Stromal cell of bone marrow (primary cell): ENCODE measurements at regions not wholly inside any gene's neighbourhood (a gene's known extent, or its start where the extent isn't known, plus 50 kb on each side); places are given as distances from the start of the nearest gene placed in this dataset.
"Not testable (repeated sequence)": the region's sequence is repeated elsewhere in the genome, so short reads cannot be mapped to it uniquely, and the experiment has no call there.

Experiments used
- DNase-seq: peaks from one replicate; pipeline ENCODE4 v3.0.0-alpha.2; 2012; ENCODE audit warnings: low read depth

DNA sequence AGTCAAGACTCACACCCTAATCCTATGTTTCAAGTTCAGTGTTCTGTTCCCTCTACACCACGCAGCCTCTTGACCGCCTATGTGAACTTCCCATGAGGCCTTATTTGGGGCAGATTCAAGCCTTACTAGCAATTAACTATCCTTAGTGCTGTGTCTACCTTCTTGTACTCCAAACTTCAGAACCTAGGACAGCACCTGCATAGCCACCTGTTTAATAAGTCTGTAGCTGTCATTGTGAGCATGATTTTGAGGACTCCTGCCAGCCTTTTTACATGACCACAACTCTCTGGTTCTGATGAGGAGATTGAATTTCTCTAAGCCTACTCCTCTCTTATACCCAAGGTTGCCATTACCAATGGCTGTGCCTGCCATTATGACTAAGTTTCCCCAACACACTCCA, 50.8 kb upstream of the PCSK1 start:
- DNase-seq = peak; percentile 12

DNA sequence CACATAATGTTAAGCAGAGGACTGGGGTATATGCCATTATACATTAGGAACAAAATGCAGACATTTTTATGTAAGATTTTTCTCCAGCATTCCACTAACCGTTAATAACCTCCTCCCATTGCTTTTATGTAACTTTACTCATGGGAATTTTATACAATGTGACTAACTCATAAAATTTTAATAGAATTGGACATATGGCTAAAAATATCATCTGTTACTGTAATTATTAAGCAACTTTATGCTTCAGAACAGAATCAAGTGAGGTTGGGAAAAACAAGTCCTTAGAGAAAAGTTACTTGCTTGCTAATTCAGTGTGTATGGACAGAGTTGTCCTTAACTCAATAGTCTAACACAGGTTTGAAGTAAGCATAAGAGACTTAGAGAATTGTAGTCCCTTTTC, 54.8 kb upstream of the PCSK1 start:
- peak; percentile 23 for DNase-seq

DNA sequence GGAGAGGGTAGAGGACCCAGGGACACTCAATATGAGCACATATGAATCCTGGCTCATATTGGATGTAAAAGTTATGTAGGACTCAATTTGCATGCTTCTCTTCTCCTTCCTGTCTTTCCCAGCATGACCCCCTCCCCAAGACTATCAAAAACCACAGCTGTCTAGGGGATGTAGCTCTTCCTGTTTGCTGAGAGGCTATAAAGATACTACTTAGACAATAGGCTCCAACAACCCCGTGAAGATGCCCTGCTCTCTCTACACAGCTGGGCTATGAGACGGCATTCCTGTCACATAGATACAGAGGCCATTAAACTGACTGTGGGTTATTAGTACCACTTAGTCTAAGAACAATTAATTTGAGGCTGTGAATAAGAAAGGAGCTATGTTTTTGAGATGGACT, 56.5 kb upstream of the PCSK1 start:
- DNase-seq = no peak

DNA sequence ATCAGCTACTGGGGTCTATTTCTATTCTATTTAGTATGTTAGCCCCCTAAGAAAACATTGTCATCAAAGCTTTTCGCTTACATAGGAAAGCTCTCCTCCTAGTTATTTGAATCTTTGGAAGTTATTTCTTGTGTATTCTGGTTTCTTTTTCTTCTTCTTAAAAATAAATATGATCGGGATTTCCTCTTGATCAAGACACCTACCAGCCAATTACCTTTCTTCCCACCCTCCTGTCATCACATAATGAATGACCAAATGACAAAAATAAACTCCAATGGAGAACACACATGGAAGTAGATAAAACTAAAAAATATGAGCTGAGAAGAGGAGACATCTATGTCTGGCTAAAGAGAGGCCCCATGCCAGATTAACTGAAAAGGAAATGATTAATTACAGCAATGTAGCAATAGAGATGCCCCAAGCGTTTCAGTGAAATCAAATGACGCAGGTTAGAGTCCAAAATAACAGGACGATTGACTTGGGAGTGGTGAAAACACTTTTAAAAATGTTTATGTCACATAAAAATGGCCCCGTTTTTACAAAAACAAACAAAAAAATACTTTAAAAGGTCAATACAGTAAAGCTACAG, 59.5 kb upstream of the PCSK1 start:
- DNase-seq = no peak

DNA sequence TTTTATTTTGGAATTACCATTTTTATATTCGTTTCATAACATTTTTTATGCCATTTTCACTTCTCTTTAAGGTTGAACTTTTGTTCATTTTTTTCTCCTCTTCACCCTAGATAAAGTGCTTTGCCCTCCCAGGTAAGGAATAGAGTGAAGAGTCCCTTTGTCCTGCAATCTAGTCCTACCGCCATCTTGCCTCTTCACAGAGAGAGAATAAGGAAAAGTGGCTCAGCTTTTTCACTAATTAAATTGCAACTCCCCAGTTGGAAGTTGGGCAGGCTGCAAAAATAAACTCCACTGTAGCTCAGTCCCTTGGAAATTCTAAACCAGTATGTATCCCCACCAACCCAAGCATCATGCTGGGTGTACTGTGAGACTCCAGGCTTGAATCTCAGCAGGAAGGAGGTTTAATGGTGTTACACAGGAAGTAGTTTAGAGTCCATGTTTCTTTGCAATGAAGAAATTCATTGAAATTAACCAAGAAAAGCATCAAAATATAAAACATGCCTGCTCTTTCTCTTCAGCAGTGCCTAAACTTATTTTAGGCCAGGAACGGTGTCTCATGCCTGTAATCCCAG, 60.3 kb upstream of the PCSK1 start:
- DNase-seq = no peak

DNA sequence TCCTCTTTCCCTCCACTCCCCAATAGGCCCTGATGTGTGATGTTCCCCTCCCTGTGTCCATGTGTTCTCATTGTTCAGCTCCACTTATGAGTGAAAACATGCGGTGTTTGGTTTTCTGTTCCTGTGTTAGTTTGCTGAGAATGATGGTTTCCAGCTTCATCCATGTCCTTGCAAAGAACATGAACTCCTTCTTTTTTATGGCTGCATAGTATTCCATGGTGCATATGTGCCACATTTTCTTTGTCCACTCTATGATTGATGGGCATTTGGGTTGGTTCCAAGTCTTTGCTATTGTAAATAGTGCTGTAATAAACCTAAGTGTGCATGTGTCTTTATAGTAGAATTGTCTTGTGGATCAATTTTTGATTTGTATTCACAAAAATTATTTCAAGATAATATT, 62.4 kb upstream of the PCSK1 start:
- DNase-seq = not testable (repeated sequence)

DNA sequence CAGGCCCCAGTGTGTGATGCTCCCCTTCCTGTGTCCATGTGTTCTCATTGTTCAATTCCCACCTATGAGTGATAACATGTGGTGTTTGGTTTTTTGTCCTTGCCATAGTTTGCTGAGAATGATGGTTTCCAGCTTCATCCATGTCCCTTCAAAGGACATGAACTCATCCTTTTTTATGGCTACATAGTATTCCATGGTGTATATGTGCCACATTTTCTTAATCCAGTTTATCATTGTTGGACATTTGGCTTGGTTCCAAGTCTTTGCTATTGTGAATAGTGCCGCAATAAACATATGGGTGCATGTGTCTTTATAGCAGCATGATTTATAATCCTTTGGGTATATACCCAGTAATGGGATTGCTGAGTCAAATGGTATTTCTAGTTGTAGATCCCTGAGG, 64.0 kb upstream of the PCSK1 start:
- not testable (repeated sequence) for DNase-seq

DNA sequence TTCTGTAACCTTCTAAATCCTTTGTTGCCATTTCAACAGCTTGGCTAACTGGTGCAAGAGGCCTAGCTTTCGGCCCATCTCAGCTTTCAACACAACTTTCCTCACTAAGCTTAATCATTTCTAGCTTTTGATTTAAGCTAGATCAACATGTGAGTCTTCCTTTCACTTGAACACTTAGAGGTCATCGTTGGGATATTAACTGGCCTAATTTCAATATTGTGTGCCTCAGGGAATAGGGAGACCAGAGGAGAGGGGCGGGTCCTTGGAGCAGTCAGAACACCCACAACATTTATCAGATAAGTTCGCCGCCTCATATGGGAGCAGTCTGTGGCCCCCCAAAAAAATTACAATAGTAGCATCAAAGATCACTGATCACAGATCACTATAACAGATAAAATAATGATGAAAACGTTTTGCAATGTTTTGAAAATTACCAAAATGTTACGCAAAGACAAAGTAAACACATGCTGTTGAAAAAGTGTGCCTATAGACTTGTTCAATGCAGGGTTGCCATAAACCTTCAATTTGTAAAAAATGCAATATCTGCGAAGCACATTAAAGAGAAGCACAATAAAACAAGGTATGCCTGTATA, 66.8 kb upstream of the PCSK1 start:
- DNase-seq = no peak

DNA sequence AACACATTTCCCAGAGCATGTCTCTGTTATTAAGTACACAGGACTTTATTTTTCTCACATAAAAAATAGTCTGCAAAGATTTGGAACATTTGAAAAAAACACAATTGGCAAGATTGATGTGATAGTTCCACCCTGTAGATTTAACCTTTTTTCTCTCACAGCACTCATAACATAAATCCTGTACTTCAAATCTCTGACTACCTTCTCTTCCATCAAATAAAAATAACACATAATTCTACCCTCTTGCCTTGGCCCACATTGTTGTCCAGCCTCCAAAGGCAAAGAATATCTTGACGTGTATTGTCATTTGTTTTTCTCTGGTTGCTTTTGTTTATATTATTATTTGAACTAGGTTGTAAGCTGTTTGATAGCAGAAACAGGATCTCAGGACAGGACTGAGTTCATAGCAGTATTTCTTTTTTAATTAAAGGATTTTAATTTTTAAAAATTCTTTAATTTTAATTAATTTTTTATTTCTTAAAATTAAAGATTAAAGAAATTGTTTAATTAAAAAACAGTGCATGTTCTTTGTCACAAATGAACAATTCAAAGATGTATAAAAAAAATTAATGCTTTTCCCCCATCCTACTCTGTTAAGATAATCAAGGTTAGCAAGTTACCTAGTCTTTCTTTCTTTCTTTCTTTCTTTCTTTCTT, 69.1 kb upstream of the PCSK1 start:
- no peak for DNase-seq

DNA sequence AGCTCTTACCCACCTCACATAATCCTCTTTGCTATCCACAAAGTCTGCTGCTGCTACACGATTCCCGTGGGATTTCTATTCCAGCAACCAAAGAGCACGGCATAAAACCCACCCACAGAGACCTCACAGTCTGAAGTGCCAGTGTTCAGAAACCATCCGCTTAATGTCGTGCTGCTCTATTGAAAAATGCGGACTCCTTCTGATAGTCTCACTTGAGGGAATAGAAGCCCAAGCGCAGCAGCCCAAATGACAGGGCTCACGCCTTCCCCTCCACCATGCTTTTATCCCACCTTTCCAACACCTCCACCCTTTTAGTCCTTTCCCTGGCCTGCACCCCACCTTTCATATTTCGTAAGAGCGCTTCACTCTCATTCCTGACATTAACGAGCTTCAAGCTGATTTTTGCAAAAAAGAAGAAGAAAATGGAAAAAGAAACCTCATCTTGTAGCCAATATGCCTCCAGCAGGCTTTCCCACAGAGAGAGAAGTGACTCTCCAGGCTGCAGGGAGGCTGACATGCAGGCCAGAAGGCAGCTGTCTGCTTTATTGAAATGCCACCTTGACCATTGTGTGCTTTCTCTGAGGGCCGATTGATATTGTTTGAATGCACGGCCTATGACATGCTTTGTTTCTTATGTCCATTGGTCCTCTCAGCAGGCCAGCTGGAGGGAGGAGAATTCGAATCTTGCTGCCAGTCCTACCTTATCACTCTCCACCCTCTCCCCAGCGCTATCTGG, 70.6 kb upstream of the PCSK1 start:
- no peak for DNase-seq

DNA sequence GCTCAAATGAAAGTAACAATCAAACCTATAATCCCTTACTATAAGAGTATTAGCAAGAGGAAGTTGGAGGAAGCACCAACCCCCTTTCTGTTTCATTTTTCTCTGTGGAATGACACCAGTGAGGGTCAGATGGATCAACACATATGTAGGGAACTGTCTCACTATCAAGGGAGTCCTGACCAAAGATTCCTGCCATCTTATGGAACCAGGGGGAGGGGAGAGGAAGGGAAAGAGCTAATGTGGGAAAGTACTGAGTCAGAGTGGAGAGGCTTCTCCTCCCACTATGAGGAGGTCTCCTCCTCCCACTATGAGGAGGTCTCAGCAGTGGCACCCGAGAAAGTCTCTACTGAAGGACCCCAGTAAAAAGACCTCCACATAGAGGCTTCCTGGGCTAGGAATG, 73.3 kb upstream of the PCSK1 start:
- no peak for DNase-seq

DNA sequence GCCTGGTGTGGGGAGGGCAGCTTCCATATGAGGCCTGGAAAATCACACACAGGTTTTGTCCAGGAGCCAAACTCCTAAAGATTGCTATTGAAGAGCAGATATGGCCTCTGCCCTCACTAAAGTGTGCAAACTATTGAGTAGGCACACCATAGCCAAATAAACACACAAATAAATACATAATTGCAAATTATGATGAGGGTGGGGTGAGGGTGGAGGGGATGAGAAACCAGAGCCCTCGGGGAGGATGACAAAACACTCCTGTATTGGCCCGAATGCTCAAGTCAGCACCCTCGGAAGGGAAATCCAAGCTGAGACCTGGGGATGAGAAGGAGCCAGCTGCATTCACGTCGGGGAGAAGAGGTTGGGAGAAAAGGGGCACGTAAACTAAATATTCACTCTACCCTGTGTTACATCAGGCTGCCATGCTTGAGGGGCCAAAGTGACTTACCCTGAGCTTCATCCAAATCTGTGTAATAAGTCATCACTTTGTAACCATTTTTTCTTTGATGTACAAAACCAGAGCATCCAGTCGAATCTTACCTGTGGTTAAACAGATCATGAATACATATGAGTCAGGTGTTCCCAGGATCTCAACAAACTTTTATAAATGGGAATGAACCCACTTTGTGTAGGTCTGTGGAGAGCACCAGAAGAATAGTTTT, 73.9 kb upstream of the PCSK1 start:
- no peak for DNase-seq

DNA sequence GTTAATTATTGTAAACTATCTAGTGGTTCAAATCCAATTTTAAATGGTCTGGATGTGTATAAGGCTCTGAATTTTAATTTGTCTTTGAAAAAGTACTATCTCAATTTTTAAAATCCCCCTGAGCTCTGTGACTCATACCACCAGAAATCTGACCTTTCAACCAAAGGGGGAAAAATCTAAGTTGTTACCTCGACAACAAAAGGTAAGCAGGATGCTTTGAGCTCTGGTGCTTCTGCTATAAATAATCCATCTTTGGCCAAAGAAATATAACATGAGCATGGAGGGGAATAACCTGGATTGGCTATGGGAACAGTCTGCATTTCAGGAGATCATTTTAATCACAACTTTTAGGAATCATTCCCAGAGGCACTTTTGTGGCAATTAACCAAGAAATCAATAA, 76.3 kb upstream of the PCSK1 start:
- no peak for DNase-seq

DNA sequence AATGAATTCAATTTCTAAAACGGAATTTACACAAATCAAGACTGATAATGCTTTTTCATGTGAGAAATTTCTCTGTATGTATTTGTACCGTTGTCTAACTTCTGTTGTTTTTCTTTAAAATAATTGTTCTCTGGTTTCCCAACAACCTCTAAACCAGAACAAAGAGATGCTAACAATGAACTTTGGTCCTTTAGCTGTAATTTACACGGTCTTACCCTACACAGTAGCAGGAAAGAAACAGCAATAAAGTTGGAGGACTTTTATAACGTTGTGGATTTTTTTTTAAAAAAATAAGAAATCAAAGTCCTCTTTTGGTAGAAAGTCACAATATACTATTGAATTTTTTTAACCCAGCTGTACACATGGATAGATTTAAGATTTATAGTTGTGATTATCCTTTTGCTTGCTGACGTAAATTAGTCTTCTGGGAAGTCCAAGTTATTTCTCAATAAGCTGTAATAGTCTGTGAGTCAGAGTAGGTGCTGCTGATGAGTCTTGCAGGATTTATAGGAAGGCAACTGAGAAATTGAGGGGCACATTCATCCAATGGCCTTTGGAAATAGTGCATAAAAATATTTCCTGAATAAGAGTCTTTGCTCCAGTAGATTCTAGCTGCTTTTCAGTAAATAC, 76.8 kb upstream of the PCSK1 start:
- DNase-seq = peak; percentile 93

DNA sequence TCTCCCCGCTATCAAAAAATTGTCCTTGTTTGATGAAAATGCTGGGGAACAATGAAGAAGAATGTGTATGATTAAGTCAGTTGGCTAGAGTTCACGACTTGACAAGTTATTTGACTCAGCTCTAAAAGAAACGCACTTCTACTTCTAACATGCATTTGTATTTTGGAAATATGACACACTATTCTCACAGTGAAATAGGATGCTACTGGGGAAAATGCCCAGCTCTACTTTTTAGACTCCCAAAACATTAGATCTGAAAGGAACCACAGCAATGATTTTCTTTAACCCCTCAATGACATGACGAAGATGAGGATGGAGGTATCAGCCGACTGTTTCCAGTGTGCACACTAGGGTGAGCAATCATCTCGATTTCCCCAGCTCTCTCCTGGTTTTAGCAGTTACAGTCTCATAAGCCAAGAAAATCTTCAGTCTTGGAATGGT, 83.6 kb upstream of the PCSK1 start:
- DNase-seq = peak; percentile 80

DNA sequence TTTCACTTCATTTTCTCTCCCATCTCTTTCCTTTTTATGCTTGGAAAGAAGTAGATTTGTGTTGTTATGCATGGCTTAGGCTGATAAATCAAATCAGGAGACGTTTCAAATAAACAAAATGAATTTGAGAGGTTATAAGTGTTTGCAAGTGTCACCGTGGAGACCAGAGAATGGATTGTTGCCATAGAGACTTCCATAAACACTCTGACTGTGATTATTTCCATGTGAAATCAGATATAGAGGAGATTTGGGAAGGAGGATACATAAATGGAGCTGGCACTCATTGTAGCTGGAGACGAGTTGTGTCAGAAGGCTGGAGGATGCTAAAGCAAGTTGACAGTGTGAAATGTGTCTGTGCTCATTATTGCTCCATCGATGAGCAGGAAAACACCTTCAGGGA, 84.2 kb upstream of the PCSK1 start:
- peak; percentile 76 for DNase-seq

DNA sequence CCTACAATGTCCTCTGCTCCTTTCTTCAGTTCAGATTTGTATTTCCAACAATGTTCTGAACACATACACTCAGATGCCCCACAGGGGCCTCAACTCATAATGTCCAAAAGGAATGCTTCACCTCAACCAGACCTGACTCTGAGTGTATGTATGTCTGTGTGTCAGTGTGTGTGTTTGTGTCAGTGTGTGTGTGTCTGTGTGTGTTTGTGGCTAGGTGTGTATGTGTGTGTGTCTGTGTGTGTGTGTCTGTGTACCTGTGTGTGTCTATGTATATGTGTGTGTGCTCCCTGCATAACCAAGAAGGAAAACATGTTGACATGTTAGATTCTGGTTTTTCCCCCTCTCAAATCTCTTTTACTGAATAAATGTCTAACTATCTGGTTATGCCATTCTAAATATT, 87.3 kb upstream of the PCSK1 start:
- no peak for DNase-seq

DNA sequence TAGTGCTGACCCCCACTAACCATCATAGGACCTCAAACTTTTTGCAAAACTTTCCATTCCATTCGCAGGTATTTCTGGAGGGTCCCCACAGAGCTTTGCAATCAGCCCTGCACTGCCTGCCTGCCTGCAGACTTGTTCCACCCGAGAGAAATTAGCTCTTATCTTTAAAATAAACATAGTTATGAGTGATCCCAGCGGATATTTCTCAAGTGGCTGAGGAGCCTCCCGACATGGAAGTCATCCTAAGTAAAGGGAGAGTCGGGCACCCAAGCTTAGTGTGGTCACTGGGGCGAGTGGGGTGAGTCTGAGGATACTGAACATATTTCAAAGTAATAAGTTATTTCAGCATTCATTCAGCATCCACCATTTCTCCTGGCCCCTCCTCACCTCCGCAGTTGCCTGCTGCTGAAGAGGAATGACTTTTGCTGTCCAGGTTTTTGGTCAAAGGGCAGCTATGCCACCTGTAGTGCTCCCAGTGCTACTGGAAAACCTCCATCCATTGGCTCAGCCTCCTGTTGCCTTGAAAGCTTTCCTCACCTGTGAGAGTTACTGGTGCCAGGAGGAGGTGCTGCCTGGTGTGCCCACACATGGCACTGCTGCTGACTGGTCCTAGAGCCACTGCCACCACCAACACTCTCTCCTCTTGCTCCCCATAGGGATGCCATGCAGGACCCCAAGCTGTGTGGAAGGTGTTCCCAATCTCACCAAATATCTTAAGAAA, 89.7 kb upstream of the PCSK1 start:
- DNase-seq = no peak

DNA sequence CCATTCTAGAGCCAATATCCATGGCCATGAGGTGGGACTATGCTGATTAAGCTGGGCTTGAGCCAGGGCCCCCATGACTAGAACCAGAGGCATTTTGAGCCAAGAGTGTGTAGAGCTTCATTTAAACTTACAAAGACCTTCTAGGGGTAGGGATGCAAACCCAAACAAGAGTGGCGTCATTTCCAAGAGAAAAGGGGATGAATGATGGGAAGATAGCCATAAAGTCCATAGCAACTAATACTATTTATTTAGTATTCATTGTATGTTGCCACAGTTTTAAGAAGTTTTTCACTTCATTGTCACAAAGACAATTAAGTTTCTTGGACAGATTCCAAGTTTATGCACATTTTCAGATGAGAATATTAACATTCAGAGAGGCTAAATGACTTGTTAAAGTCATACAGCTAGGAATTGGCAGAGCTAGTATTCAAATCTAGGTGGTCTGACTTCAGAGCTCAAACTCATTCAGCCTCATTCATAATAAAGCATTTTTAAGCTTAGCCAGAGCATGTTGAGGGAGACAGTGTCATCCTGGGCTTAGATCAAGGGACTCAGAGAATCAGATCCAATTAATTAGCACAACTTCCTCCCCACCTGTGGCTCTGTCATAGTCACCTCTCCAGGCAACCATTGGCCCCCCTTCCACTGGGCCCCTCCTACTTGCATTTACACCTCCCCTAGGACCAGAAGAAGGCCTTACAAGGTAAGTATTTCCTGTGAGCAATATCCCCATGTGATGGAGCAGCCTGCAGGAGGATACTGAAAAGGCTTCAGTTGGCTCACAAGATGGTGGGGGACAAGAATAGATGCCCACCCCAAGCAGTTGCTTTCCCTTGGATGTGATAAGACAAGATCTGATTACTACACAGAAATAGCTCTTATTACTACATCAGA, 95.0 kb upstream of the PCSK1 start:
- no peak for DNase-seq
